Daoy (cell line): ENCODE measurements at regions not wholly inside any gene's neighbourhood (a gene's known extent, or its start where the extent isn't known, plus 50 kb on each side); places are given as distances from the start of the nearest gene placed in this dataset.
"Not testable (repeated sequence)": the region's sequence is repeated elsewhere in the genome, so short reads cannot be mapped to it uniquely, and the experiment has no call there.

Source experiments
- DNase-seq: peaks from one replicate; pipeline ENCODE4 v3.0.0-alpha.2; 2015; ENCODE audit warnings: low read depth

DNA sequence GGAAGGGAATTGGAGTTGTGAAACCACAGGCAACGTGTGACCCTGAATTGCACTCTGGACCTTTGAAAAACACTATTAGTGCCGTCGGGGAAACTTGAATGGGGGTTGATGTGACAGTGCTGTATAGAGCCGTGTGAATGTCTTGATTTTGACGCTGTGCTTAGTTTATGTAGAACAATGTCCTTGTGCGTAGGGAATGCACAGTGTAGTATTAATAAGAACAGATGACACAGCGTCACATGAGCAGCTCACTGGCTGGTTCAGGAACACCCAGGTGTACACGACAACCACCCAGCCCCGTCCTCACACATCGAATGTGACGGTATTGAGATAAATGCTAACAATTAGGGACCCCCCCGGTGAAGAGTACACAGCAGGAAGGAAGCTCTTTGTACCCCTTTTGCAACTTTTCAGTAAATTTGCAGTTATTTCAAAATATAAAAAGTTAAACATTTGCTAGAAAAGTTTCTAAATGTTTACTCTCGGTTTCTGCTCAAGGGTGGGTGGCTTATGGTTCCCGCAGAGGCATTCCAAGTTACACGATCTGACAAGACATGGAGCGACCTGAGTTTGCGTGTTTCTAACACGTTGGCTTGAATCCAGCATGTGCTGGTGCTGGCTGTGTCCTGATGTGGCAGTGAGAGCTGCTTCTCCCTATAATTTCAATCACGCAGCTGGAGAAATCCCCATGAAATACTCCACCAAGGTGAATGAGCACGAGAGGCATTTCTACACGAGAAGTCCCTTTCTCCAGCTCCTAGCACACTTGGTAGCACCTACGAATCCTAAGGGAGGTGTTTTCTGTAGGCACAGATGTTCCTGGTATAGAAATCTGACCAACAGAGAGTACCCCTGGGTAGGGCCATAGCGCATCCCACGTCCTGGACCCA is 208.0 kb upstream of the EXOC2 start:
- DNase-seq = no peak

DNA sequence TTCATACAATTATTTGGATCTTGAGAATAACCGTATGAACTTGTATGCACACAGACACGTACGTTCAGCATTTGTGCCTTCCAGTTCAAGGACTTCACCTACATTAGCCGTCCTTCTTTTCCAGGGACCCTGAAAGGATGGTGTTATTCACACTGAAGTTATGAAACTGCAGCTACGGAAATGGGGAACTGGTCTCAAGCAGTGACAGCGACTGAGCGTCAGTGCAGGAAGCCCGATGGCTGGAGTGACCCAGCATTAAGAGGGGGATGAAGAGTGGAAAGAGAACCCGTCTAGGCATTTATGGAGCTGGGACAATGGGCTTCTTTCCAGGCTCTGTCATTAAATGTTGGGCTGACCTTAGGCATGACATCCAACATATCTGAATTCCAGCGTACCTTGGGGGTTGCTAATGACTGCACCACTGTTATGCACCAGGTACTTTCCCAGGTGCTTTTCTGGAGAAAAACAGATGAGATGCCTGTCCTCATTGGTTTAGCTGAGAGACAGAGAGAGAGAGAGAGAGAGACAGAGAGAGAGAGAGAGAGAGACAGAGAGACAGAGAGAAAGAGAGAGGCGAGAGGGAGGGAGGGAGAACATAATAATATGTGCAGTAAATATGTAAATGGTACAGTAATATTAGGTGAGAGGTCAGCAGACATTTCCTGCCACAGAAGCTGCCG is 204.7 kb upstream of the EXOC2 start:
- no peak for DNase-seq

DNA sequence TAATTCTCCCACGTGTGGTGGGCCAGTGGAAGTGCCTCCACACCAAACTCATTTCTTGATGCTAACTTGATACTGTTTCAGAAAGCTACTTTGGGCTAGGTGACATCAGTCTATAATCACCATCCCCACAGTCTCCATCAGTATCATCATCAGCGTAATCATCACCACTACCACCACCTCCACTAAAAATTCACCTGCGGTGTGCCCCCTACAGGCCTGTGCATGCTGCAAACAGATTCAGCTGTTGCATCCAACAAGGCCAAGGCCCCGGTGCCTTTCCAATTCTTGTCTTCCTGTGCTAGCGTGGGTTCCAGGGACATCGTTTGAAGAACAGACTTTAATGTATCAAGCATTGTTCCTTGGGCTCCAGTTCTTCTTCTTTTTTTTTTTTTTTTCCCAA is 201.3 kb upstream of the EXOC2 start:
- DNase-seq = no peak

DNA sequence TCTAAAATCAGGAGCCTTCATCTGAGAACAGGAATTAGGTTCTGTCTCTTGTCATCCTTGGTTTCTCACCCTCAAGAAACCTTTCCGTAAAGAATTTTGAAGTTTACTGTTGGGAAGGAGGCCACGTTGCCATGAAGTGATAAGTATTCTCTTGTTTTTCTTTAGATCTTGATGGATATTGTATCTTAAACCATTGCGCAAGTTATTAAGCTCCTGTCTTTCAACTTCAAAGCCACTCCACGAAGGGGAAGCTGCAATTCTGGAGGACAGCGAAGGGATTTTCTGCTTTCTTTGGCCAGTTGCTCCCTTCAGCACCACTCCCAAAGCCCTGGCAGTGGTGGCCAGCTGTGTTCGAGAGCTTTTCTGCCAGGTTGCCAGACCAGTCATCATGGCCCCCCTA is 198.1 kb upstream of the EXOC2 start:
- no peak for DNase-seq

DNA sequence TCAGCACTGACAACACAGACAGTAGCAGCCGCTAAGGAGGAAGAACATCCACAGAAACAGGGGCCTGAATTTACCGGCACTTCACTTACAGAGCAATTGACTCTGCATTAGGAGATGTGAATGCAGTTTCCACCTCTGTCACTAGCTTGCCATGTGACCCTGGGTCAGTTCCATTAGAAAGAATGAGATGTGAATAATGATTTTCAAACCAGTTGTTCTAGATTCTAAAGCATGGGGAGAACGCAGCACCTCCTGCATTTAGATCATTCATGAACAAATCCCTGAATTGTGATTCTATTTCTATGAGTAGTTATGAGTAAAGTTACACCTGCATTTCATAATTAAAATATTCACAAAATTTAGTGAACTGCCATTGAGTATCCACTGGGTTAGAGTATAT is 197.3 kb upstream of the EXOC2 start:
- DNase-seq = no peak

DNA sequence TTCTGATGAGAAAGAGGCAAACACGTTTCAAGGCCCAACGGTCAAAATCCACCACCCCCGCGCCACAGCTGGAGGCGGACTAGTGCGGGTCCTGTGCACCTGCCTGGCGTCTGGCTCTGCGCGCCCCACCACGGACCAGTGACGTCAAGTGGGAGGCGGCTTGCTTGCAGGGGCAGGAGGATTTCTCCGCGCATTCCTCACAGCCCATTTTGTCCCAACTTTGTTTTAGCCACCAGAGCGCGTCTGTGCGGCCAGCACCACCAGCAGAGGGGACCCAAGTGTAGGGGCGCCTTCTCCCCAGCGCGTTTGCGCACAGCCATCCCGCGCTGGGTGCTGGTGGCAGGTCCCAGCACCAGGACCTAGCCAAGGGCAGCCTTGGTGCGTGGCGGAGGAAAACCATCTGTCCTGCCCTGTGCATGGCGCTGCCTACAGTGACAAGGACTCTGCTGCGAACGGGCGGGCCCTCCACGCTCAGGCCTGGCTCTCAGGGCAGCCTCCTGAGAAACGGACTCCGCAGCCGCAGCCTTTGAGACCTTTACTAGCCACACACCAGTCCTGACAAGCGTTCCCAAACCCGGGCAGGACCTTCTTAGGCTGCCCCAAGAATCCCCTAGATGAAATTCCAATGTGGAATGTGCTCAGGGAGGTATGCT is 194.8 kb upstream of the EXOC2 start:
- DNase-seq = no peak

DNA sequence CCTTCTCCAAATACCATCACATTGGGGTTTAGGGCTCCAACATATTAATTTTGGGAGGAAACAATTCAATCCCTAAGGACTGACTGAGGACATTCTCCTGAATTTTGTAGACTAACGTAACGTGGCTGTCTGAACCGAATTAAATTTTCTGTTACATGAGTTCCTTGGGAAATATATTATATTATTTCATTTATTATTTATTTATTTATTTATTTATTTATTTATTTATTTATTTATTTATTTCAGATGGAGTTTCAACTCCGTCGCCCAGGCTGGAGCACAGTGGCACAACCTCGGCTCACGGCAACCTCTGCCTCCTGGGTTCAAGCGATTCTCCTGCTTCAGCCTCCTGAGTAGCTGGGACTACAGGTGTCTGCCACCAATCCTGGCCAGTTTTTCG is 193.2 kb upstream of the EXOC2 start:
- not testable (repeated sequence) for DNase-seq

DNA sequence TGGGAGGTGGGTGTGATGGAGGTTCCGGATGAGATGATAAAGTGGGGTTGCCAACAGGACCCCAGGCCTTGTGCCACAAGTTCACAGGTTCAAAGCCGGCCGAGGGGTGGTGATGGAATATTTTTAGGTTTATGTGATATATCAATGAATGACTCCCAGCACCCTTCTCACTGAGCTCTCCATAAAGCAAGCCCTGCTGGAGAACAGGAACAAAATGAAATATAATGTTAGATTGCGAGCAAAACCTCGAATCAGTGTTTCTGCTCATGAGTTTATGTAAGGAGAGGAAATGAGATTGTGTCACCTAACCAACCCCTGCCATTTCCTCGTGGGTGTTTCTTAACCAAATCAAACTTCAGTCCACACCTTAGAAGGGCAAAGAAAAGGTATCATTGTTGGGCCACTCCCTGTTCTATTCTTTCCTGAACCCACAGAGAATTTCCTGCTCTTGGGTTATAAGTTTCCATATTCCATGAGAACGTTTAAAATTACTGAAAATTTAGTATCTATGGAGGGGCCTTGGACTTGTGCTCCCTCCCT is 192.2 kb upstream of the EXOC2 start:
- no peak for DNase-seq

DNA sequence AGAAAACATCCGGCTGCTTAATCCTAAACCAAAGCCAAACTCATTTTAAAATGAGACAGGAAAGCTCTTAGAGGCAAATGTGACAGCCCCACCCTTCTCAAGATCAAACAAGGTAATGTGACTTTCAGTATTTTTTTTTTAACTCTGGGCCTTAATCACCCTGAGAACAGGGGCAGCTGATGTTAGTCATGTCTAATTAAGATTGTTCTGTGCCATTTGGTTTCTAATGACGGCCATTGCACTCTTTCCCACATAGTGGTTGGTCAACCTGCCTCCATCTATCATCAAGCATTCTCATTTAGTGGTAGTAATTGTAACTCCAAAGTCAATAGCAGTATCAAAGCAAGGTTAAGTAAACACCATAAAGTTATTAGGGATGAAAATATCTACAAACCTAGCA is 191.6 kb upstream of the EXOC2 start:
- DNase-seq = no peak

DNA sequence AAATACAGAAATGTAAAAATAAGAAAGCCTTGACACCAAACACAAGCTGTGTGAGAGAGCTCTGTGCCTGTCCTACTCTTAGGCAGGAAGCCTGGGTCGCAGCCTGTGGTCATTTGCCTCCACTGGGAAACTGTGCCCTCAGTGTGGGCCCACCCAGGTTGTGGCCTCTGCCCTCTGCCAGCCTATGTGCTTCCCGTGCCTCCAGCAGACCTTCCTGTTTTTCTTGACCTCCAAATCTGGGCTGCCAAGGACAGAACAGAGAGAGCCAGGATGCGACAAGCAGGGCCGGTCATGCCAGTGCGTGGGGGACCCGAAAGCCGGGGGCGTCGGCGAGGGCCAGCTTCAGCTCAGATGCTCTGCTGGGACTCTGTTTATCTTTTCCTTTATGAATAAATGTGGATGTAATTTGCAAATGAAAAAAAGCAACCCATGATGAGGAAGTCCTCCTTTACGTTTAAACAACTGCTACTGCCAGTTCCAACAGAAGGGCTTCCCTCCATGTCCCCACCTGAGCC is 189.2 kb upstream of the EXOC2 start:
- DNase-seq = no peak

DNA sequence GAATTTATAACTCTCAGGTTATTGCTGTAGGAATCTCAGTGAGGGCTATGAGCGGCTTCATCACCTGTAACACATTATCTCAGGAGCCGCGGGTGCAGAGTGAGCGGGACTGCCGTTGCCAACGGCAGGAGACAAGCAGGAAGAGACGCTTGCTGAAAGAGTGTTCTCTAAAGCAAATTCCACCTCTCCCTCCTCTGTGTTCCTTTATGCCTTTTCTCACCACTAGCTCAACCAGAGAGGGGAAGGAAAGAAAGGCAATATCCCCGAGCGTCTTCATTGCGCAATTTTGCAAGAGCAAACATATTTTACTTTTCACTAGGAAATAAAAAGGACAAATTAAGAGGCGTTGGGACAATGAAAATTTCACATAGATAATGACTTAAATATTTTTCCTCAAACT is 185.2 kb upstream of the EXOC2 start:
- DNase-seq = no peak

DNA sequence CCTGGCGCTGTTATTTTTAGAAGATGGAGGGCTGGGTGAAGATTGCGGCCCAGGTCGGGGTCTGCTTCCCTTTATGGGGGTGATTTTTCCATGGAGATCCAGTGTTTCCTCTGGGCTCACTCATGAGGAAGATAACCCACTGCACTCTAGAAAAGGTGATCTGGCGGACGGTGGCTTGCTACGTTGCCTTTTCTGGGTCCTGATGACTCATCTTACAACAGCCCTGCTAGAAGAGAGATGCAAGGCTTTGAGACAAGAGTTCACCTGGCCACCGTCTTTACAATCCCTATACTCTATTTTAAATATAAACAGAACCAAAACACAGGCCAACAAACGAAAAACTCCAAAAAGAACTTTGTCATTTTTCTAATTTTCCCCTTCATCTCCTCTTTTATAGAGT is 182.1 kb upstream of the EXOC2 start:
- DNase-seq = no peak

DNA sequence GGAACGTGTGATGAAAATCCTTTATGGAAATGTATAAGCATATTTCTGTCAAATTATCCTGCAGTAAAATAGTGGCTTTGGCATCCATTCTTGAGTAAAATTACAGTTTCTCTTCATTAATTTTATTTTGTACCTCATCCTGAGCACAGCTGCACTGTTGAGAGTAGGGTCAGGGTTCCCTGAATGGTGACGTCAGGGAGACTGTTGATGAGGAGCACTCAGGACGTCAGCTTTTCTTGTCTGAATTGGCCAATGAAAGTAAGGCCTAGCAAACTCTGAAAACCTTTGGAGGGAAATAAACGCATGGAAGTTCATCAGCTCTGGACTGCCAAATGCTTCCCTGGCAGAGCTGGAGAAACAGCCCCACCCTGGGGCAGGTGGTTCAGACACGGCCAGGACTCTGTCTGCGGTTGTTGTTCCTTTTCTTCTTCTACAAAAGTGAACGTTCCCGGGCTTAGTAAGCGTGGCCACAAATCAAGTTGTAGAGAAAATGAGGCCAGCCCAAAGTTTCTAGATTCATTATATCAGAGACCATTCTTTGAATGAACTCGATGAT is 179.7 kb upstream of the EXOC2 start:
- DNase-seq = no peak

DNA sequence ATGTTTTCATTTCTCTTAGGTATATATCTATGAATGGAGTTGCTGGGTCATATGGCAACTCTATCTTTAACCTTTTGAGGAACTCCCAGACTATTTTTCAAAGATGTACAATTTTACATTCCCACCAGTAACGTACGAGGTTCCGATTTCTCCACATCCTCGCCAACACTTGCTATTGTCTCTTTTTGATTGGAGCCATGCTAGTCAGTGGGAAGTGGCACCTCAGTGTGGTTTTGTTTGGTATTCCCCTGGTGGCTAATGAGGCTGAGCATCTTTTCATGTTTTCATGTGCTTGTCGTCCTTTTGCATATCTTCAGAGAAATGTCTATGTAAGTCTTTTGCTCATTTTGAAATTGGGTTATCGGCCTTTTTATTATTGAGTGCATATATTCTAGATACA is 178.6 kb upstream of the EXOC2 start:
- no peak for DNase-seq

DNA sequence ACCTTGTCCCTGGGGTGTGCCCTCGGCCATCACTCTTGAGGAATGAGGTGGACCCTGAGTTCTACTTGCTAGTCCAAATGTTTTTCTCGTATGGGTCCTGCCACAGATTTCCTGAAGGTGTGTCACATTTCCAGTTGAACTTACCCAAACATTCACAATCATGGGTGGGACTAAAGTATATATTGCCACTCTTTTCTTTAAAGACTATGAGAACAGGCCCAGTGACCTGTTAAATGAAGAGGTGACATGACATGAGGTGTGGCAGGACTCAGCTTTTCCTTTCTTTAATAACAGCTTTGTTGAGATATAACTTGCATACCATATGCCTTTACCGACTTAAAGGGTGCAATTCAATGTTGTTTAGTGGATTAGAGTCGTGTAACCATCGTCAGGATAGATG is 177.2 kb upstream of the EXOC2 start:
- DNase-seq = no peak

DNA sequence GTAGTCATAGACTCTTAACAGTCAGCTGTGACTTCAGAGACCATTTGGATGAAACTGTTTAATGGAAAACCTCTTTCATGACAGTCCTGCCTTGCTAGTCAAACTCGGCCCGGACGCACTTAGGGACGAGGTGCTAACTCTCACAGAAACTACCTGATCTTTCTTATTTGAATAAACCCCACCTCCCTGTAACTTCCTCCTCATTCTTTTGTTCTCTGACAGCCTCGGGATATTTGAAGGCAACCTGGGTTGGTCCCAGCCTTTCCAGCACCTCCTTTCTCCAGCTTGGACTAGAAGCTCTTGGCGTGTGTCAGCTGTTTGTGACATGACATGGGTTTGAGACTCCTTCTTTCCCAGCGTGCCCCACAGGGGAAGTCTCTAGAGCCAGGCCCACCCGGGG is 175.3 kb upstream of the EXOC2 start:
- DNase-seq = no peak

DNA sequence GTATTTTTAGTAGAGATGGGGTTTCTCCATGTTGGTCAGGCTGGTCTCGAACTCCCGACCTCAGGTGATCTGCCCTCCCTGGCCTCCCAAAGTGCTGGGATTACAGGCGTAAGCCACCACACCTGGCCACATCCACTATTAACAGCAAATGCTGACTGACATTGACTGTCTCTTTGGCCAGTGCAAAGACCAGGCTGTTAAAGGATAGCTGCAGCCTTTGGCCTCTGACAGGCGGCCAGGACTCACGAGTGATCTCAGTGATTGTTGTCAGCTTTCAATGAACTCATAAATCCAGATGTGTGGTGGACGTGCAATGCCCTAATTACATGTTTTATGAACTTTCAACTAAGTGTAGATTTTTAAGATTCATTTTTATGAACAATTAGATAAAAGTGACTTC is 174.4 kb upstream of the EXOC2 start:
- no peak for DNase-seq

DNA sequence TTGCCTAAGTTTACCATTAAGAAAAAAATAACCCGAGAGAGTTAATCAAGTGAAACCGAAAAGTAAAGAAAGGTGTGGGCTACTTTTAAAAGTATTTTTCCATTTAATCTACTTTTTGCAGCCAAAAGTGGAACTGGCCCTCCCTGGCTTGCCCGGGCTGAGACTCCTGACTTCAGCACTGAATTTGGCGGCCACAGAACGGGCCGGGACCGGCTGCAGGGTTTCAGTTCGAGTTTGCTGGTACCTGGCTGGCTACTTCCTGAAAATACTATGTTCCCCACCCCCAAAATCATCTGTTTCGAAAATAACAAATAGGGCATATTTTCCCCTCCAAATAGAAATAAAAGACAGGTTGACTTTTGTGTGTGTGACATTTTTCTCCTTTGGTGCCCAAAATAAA is 173.4 kb upstream of the EXOC2 start:
- DNase-seq = no peak

DNA sequence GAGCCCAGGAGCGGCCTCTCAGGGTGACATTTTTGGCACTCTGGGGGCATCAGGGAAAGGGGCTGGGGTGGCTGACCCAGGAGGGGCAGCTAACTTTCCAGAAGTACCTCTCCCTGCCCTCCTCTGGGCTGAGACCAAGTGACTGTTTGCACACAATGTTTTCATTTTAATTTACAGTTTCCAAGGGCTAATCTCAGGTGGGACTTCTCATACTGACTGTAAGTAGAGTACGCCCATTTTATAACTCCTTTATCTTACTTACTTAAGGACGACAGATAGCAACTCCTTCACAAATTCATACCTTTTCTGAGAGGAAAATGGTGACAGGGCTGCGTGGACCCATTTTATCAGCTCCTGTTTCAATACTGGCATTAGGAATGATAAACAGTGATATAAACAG is 172.9 kb upstream of the EXOC2 start:
- no peak for DNase-seq

DNA sequence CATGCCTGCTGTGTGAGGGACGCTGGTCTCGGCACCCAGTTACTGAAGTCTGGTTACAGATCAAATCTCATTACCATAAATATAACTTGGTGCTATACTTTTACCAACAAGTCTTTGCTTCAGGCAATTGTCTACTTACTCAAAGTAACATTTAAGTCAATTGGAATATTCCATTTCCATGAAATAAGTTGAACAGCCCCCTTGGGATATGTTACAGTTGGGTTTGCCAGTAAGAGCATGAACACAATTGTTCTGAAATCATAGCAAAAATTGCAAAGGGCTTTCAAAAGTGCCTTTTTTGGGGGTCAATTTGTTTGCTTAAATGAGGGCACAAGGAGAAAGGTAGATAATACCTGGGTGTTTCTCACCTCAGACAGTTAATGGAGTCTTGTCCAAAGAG is 170.9 kb upstream of the EXOC2 start:
- no peak for DNase-seq

DNA sequence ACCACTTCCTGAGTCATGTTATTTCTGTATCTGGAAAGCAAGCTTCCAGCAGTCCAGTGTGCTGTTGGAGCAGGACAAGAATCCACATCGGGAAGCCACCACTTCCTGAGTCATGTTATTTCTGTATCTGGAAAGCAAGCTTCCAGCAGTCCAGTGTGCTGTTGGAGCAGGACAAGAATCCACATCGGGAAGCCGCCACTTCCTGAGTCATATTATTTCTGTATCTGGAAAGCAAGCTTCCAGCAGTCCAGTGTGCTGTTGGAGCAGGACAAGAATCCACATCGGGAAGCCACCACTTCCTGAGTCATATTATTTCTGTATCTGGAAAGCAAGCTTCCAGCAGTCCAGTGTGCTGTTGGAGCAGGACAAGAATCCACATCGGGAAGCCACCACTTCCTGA is 170.2 kb upstream of the EXOC2 start:
- not testable (repeated sequence) for DNase-seq

DNA sequence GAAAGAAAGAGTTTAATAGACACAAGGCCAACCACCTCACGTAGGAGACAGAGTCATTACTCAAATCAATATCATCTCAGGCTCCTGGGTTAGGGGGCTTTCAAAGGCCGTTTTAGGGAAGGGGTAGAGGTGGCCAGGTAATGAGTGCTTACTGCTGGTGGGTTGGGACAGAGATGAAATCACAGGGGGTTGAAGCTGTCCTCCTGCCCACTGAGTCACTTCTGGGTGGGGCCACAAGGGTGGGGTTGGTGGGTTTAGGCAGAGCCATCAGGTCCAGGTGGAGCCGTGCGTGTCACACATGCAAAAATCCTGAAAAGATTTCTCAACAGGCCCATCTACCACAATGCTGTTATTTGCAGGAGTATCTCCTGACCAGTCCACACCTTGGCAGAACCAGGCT is 167.0 kb upstream of the EXOC2 start:
- DNase-seq = no peak
